ENCODE measurements at regions not wholly inside any gene's neighbourhood (a gene's known extent, or its start where the extent isn't known, plus 50 kb on each side); places are given as distances from the start of the nearest gene placed in this dataset.
"Not testable (repeated sequence)": the region's sequence is repeated elsewhere in the genome, so short reads cannot be mapped to it uniquely, and the experiment has no call there.

- Mint-ChIP-seq H3K4me1 (ENCODE audit: unreplicated experiment) (no peaks in the 10 kb centered on the region), H3K4me3 (no peak overlapping the region), H3K27ac (no peak overlapping the region), H3K27me3 (no peaks in the 10 kb centered on the region), H3K36me3 (no peaks in the 10 kb centered on the region), H3K9me3 (no peaks in the 10 kb centered on the region)
- no peak for DNase-seq (ENCODE audit: extremely low spot score, unreplicated experiment)
- no peak for TF ChIP-seq CTCF (conservative IDR thresholded peaks at IDR 0.05)
Observed at GRCh38 chr20:12093057-12093796, 175.5 kb downstream of the BTBD3 start.

GRCh38 chr20:12093797-12094190 lies 176.1 kb downstream of the BTBD3 start:
- not testable (repeated sequence) for H3K27me3 Mint-ChIP-seq; DNase-seq (ENCODE audit: extremely low spot score, unreplicated experiment); H3K27ac Mint-ChIP-seq; H3K9me3 Mint-ChIP-seq; H3K4me1 Mint-ChIP-seq (ENCODE audit: unreplicated experiment); H3K4me3 Mint-ChIP-seq; H3K36me3 Mint-ChIP-seq

DNA sequence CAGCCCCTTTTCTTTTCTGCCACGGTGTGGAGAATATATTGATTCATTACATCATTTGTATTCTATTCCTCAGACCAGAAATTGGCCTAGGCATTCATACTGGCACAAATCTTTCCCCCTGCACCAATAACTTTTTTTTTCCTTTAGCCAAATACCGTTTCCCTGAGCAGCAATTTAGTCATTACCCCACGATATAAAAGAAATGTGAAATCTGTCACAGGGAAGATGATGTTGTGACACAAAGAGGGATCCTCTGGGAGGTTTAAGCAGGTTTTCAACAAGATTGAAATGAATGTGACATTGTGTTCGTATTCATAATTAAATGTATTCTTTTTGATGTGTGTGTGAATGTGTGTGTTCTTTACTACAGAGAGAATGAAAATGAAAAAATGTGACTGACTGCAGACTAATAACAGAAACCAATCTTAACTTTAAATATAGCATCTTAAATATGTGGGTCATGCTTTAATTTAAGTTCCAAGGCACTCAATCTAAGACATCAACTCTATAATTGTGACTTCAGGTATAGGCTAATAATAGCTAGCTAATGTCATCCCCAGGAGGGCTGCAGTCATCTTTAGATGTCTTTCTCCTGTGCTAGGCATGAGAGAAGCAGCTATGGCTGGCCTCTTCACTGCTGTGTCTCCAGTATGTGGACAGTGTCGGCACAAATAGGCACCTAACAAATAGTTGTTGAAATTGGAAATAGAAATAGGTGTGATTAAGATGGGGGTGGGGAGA lies 177.7 kb downstream of the BTBD3 start:
- H3K27ac Mint-ChIP-seq, result no peak overlapping the region
- H3K36me3 Mint-ChIP-seq, result no peaks in the 10 kb centered on the region
- no peak overlapping the region for H3K4me3 Mint-ChIP-seq
- H3K27me3 Mint-ChIP-seq, result no peaks in the 10 kb centered on the region
- no peak for DNase-seq (ENCODE audit: extremely low spot score, unreplicated experiment)
- no peaks in the 10 kb centered on the region for H3K4me1 Mint-ChIP-seq (ENCODE audit: unreplicated experiment)
- no peaks in the 10 kb centered on the region for H3K9me3 Mint-ChIP-seq
- no peak for TF ChIP-seq CTCF (conservative IDR thresholded peaks at IDR 0.05)

DNA sequence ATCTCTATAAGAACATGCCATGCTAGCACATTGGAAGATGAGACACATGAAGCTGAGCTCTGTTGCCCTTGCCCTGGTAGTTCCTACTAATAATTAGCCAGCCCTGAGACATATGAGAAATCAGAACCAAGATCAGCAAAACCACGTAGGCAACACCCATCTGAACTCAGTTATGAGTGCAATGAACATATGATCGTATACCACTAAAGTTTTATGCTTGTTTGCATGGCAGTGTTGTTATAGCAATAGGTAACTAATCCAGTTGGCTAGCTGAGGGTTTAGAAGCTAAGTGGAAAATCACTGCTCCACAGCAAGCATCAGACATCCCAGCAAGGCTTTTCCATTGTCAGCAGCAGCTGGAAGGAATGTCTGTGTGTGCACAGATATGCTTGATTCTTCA lies 180.7 kb downstream of the BTBD3 start:
- DNase-seq (ENCODE audit: extremely low spot score, unreplicated experiment), result no peak
- Mint-ChIP-seq H3K27ac (no peak overlapping the region), H3K4me1 (ENCODE audit: unreplicated experiment) (no peaks in the 10 kb centered on the region), H3K27me3 (no peaks in the 10 kb centered on the region), H3K9me3 (no peaks in the 10 kb centered on the region), H3K36me3 (no peaks in the 10 kb centered on the region), H3K4me3 (no peak overlapping the region)
- TF ChIP-seq CTCF (conservative IDR thresholded peaks at IDR 0.05), result no peak

- H3K27ac Mint-ChIP-seq, result no peak overlapping the region
- H3K27me3 Mint-ChIP-seq, result peaks cover 4% of the 10 kb centered on the region
- H3K36me3 Mint-ChIP-seq, result no peaks in the 10 kb centered on the region
- TF ChIP-seq CTCF (conservative IDR thresholded peaks at IDR 0.05), result no peak
- peaks cover 6% of the 10 kb centered on the region for H3K4me1 Mint-ChIP-seq (ENCODE audit: unreplicated experiment)
- no peak overlapping the region for H3K4me3 Mint-ChIP-seq
- H3K9me3 Mint-ChIP-seq, result peaks cover 12% of the 10 kb centered on the region
- no peak for DNase-seq (ENCODE audit: extremely low spot score, unreplicated experiment)
Observed at GRCh38 chr20:12108846-12109245, 191.2 kb downstream of the BTBD3 start.

- DNase-seq (ENCODE audit: extremely low spot score, unreplicated experiment), result no peak
- peaks cover 12% of the 10 kb centered on the region for H3K4me1 Mint-ChIP-seq (ENCODE audit: unreplicated experiment)
- H3K27ac Mint-ChIP-seq, result no peak overlapping the region
- peaks cover 10% of the 10 kb centered on the region for H3K27me3 Mint-ChIP-seq
- peaks cover 14% of the 10 kb centered on the region for H3K9me3 Mint-ChIP-seq
- H3K36me3 Mint-ChIP-seq, result no peaks in the 10 kb centered on the region
- no peak overlapping the region for H3K4me3 Mint-ChIP-seq
- no peak for TF ChIP-seq CTCF (conservative IDR thresholded peaks at IDR 0.05)
Observed at GRCh38 chr20:12110274-12110673, 192.6 kb downstream of the BTBD3 start.

Measured in type B pancreatic cell (in vitro differentiated cells).